OCI-LY7 (cell line): ENCODE measurements at regions not wholly inside any gene's neighbourhood (a gene's known extent, or its start where the extent isn't known, plus 50 kb on each side); places are given as distances from the start of the nearest gene placed in this dataset.

ENCODE experiments used
- BruUV-seq: library from RNA; stranded (reverse); fragments of 400-500 nt; replicated peaks from 2 replicates; lab custom pipeline; 2021; lab: Mats Ljungman, UMichigan
- CTCF ChIA-PET: fragments of 300-600 bp; sonication (Branson Sonifier 250); formaldehyde crosslinking; loops from one replicate; lab custom pipeline; 2022; ENCODE audit warnings: antibody characterized with exemption; ENCODE audit not compliant: unreplicated experiment; lab: Charles Lee
- POLR2A ChIA-PET: fragments of 300-600 bp; sonication (Branson Sonifier 250); formaldehyde crosslinking; loops from one replicate; lab custom pipeline; 2022; ENCODE audit warnings: antibody characterized with exemption; lab: Charles Lee
- DNase-seq: peaks from one replicate; pipeline ENCODE4 v3.0.0-alpha.2; 2015; ENCODE audit warnings: low spot score
- H2AFZ ChIP-seq: fragments of 200-600 bp; sonication (generic), shearing (Covaris generic); 2 replicates; pipeline ENCODE4 v1.6.1; 2014; ENCODE audit warnings: mild to moderate bottlenecking, antibody characterized with exemption, low read length, moderate library complexity
- H3K27ac ChIP-seq: fragments of 200-600 bp; sonication (generic); 2 replicates; pipeline ENCODE4 v1.5.1; 2014; ENCODE audit warnings: mixed run types, low read depth, mild to moderate bottlenecking, moderate library complexity, low read length, inconsistent platforms; ENCODE audit not compliant: poor library complexity, severe bottlenecking
- H3K36me3 ChIP-seq: fragments of 200-600 bp; sonication (generic); 2 replicates; pipeline ENCODE4 v1.6.1; 2014; ENCODE audit warnings: mild to moderate bottlenecking, antibody characterized with exemption, low read length, moderate library complexity, mixed read lengths; ENCODE audit not compliant: insufficient read depth
- H3K4me1 ChIP-seq: fragments of 200-600 bp; sonication (generic); 2 replicates; pipeline ENCODE4 v1.5.1; 2014; ENCODE audit warnings: mild to moderate bottlenecking, low read length; ENCODE audit not compliant: insufficient read depth, poor library complexity, severe bottlenecking
- H3K4me2 ChIP-seq: fragments of 200-600 bp; sonication (generic); 2 replicates; pipeline ENCODE4 v1.6.1; 2014; ENCODE audit warnings: mild to moderate bottlenecking, low read length
- H3K4me3 ChIP-seq: fragments of 200-600 bp; sonication (generic); 2 replicates; pipeline ENCODE4 v1.5.1; 2014; ENCODE audit warnings: mild to moderate bottlenecking, low read depth, low read length; ENCODE audit not compliant: poor library complexity, severe bottlenecking
- H3K79me2 ChIP-seq: fragments of 200-600 bp; sonication (generic); 2 replicates; pipeline ENCODE4 v1.6.1; 2016; ENCODE audit warnings: low read depth, mild to moderate bottlenecking, low read length, moderate library complexity, mixed read lengths; ENCODE audit not compliant: insufficient read depth
- H3K9me2 ChIP-seq: fragments of 200-600 bp; sonication (generic); 2 replicates; pipeline ENCODE4 v1.6.1; 2016; ENCODE audit warnings: mild to moderate bottlenecking, low read length, mixed read lengths; ENCODE audit not compliant: insufficient read depth
- H3K9me3 ChIP-seq: fragments of 200-600 bp; sonication (generic); 2 replicates; pipeline ENCODE4 v1.6.1; 2014; ENCODE audit warnings: mild to moderate bottlenecking, mixed run types, low read length, mixed read lengths
- H4K20me1 ChIP-seq: fragments of 200-600 bp; sonication (generic); 2 replicates; pipeline ENCODE4 v1.6.1; 2014; ENCODE audit warnings: mild to moderate bottlenecking, antibody characterized with exemption, low read length, moderate library complexity, mixed read lengths; ENCODE audit not compliant: insufficient read depth
- CTCF ChIP-seq: fragments of 200-600 bp; sonication (generic); conservative IDR thresholded peaks from 2 replicates; pipeline ENCODE4 v1.5.1; 2014; ENCODE audit warnings: mild to moderate bottlenecking, antibody characterized with exemption, low read length, moderate library complexity, mixed read lengths
- EZH2phosphoT487 ChIP-seq: fragments of 200-600 bp; sonication (generic); IDR thresholded peaks from 2 replicates; pipeline ENCODE4 v1.6.1; 2018; ENCODE audit warnings: low read depth, borderline replicate concordance, mild to moderate bottlenecking, mixed run types, antibody characterized with exemption, low read length, moderate library complexity, mixed read lengths
- intact Hi-C: fragments of 100-400 bp; cut with micrococcal nuclease; formaldehyde crosslinking; loops from one replicate; pipeline ENCODE4 v1.10.0; 2022; ENCODE audit not compliant: unreplicated experiment

- Histone ChIP-seq H3K79me2 (no peaks in the 10 kb centered on the region), H3K36me3 (no peaks in the 10 kb centered on the region), H3K4me1 (no peaks in the 10 kb centered on the region), H2AFZ (no peak overlapping the region), H3K4me3 (no peak overlapping the region), H3K4me2 (no peak overlapping the region), H3K9me2 (no peaks in the 10 kb centered on the region), H3K9me3 (no peaks in the 10 kb centered on the region), H3K27ac (no peak overlapping the region), H4K20me1 (no peaks in the 10 kb centered on the region)
- CTCF ChIA-PET: no interaction called here
- DNase-seq: no peak
- intact Hi-C loops: no loop called here
- TF ChIP-seq CTCF (no peak), EZH2phosphoT487 (no peak)
- POLR2A ChIA-PET: no interaction called here
- no TSS peak for BruUV-seq
Observed at GRCh38 chr3:20666091-20666490, 480.1 kb upstream of the SGO1 start.

- Histone ChIP-seq H3K4me3 (no peak overlapping the region), H2AFZ (no peak overlapping the region), H3K27ac (no peak overlapping the region), H3K79me2 (no peaks in the 10 kb centered on the region), H4K20me1 (no peaks in the 10 kb centered on the region), H3K4me1 (no peaks in the 10 kb centered on the region), H3K9me2 (no peaks in the 10 kb centered on the region), H3K36me3 (no peaks in the 10 kb centered on the region), H3K9me3 (no peaks in the 10 kb centered on the region), H3K4me2 (no peak overlapping the region)
- no peak for TF ChIP-seq EZH2phosphoT487
- TF ChIP-seq CTCF: no peak
- ChIA-PET POLR2A (interaction anchor here (0.7 to 1.2 kb wide), 2 partner anchors 18 to 1092 kb away, joined by 4 read pairs; no protein-coding TSS in a partner anchor), CTCF (no interaction called here)
- DNase-seq: no peak
- no TSS peak for BruUV-seq
- intact Hi-C loops: no loop called here
Observed at GRCh38 chr3:20658491-20658890, 472.5 kb upstream of the SGO1 start.

GRCh38 chr3:20657560-20657959 lies 471.6 kb upstream of the SGO1 start:
- POLR2A ChIA-PET: interaction anchor here (0.6 to 1.0 kb wide), 3 partner anchors 9 to 260 kb away, joined by 3 to 4 read pairs (median 3); no protein-coding TSS in a partner anchor
- intact Hi-C loops: no loop called here
- no peaks in the 10 kb centered on the region for H3K9me3 ChIP-seq

More at GRCh38 chr3:20657560-20657959, 471.6 kb upstream of the SGO1 start:
- Histone ChIP-seq H3K4me1 (no peaks in the 10 kb centered on the region), H3K4me2 (no peak overlapping the region), H3K27ac (no peak overlapping the region), H3K4me3 (no peak overlapping the region), H3K79me2 (no peaks in the 10 kb centered on the region), H4K20me1 (no peaks in the 10 kb centered on the region), H3K36me3 (no peaks in the 10 kb centered on the region), H3K9me2 (no peaks in the 10 kb centered on the region), H2AFZ (no peak overlapping the region)
- TF ChIP-seq CTCF (no peak), EZH2phosphoT487 (no peak)
- DNase-seq: no peak
- BruUV-seq: no TSS peak
- CTCF ChIA-PET: no interaction called here
